HAP-1 (cell line): ENCODE measurements at regions not wholly inside any gene's neighbourhood (a gene's known extent, or its start where the extent isn't known, plus 50 kb on each side); places are given as distances from the start of the nearest gene placed in this dataset.

ENCODE experiments used
- DNase-seq, 2 experiments: peaks; one replicate each; pipeline ENCODE4 v3.0.0-alpha.2; 2016 to 2020; ENCODE audit warnings: low spot score in 2 of 2
- H3K27me3 ChIP-seq: fragments of 250-450 bp; sonication (Bioruptor Pico); 2 replicates; pipeline ENCODE4 v1.5.1; 2020; ENCODE audit warnings: low read depth, mild to moderate bottlenecking, moderate library complexity
- H3K36me3 ChIP-seq: fragments of 250-450 bp; sonication (Bioruptor Pico); replicated peaks from 2 replicates; pipeline ENCODE4 v1.5.1; 2020; ENCODE audit warnings: mild to moderate bottlenecking
- H3K4me1 ChIP-seq: fragments of 250-450 bp; sonication (Bioruptor Pico); 2 replicates; pipeline ENCODE4 v1.5.1; 2020; ENCODE audit warnings: mild to moderate bottlenecking
- H3K4me3 ChIP-seq: fragments of 250-450 bp; sonication (Bioruptor Pico); 2 replicates; pipeline ENCODE4 v1.5.1; 2020; ENCODE audit warnings: mild to moderate bottlenecking, moderate library complexity
- H3K9me3 ChIP-seq: fragments of 250-450 bp; sonication (Bioruptor Pico); 2 replicates; pipeline ENCODE4 v1.5.1; 2020; ENCODE audit warnings: mild to moderate bottlenecking, moderate library complexity
- in situ Hi-C: fragments of 300-500 bp; cut with MboI; formaldehyde crosslinking; loops from 3 replicates; pipeline ENCODE4 v1.14.3; 2020; ENCODE audit warnings: low sequenced_read_pairs, inconsistent platforms, mixed read lengths

DNA sequence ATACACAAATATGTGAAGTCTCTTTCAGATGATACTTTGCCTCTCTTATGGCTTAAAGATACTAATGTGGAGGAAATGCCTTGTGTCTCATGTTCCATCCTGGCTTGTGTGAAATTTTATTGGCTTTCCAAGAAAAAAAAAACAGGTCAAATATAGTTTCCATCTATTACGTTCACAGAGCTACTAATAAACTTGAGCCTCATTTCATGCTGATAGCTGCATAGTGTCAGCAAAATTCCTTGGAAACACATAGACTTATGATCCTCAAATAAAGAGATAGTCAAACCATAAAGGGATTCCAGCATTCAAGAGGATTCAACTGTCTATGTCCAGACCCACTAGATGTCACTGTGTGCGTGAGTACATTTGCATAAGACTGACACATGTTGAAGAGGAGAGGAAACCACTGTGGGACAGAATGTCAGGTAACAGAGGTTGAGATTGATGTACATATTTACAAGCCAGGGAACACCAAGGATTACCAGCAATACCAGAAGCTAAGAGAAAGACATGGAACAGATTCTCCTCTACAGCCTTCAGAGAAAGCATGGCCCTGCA lies 266.6 kb downstream of the COL12A1 start:
- in situ Hi-C loops: no loop called here

DNA sequence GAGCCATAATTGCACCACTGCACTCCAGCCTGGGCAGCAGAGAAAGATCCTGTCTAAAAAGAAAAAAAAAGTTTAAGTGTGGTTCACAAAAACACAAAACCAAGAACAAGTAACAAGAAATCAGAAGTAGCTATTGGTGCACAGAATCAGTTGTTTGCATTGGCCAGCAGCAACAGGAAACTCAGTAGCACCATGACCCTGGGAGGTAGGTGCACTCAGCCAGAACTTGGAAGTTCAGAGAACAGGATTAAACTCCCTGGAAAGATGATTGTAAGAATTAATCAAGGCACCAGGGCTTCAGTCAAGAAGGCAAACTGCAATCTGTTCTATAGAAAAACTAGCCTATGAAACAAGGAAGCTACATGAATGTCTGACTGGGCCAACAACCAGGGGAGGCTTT lies 267.9 kb downstream of the COL12A1 start:
- Histone ChIP-seq H3K27me3 (0 out of 2 replicates have a peak, but pooled peaks cover 3% of the 10 kb centered on the region), H3K4me1 (no peaks in the 10 kb centered on the region), H3K9me3 (no peaks in the 10 kb centered on the region), H3K4me3 (no peak overlapping the region), H3K36me3 (no peaks in the 10 kb centered on the region)
- in situ Hi-C loops: no loop called here
- no peak for DNase-seq

More for the DNA sequence above, 266.6 kb downstream of the COL12A1 start:
- H3K4me3 ChIP-seq: no peak overlapping the region
- DNase-seq: no peak
- no peaks in the 10 kb centered on the region for H3K4me1 ChIP-seq
- no peaks in the 10 kb centered on the region for H3K36me3 ChIP-seq
- no peaks in the 10 kb centered on the region for H3K9me3 ChIP-seq
- 0 out of 2 replicates have a peak, but pooled peaks cover 3% of the 10 kb centered on the region for H3K27me3 ChIP-seq

DNA sequence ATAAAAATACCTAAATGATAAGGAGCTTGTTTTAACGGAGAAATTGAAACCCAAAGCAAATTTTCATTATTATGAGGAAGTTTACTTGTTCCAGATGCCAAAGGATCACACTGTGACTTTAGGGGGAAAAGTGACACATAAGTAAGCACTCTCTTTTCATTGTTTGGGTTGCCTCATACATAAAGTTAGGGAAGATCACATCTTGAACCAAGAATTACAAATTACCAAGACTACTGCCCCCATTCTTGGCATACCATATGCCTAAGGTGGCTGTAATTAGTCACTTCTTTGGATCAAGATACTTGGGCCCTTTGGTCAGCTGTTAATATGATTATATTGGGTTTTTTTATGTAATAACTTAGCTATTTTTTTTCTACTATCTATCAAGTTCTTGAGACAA lies 269.0 kb downstream of the COL12A1 start:
- Histone ChIP-seq H3K27me3 (0 out of 2 replicates have a peak, but pooled peaks cover 3% of the 10 kb centered on the region), H3K9me3 (no peaks in the 10 kb centered on the region), H3K4me3 (no peak overlapping the region), H3K4me1 (no peaks in the 10 kb centered on the region), H3K36me3 (no peaks in the 10 kb centered on the region)
- DNase-seq: no peak
- in situ Hi-C loops: no loop called here

DNA sequence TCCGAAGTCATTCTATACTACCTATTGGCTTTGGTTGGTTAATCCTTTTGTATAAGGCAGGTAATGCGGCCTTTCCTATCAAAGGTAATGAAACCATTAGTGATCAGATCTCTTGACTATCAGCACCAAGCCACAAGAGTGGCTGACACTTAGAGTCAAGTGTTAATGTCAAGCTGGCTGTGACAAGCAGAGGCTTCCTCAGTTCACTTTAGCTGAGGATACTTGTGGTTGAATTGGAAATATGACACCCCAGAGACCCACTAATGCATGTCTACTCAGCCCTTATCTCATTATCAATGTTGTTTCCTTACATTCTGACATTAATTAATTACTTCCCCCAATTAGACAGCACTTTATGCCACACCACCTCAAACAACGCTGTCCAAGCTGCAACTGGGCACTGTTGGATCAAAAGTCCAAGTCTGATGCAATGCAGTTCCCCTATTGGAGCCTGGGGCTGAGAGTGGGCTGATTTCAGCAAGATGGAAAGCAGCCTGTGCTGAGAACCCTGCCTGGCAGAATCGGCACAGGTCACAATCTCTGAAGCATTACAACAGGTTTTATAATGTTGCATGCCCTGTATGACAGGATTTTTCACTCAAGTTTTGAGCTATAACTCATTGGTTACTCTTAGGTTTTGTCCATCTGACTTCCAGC lies 273.5 kb downstream of the COL12A1 start:
- H3K27me3 ChIP-seq: no peaks in the 10 kb centered on the region
- no peak overlapping the region for H3K4me3 ChIP-seq
- H3K9me3 ChIP-seq: no peaks in the 10 kb centered on the region
- in situ Hi-C loops: no loop called here
- no peak for DNase-seq
- no peaks in the 10 kb centered on the region for H3K4me1 ChIP-seq
- H3K36me3 ChIP-seq: no peaks in the 10 kb centered on the region

DNA sequence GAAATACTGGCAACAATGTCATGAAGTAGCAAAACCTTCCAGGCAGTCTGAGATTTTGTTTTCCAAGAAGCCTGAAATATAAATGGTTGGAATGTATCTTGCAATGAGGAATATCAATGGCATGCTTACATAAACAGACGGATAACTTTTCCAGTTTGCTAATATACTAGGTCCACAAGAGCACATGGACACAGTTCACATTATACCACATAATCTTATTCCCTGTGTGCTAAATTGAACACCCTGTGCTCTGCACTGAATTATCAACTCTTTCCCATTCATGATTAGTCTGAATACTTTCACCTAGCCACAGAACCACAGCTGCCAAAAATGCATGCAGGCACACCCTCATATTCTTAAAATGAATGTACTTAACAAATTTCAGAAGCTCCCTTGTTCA lies 274.3 kb downstream of the COL12A1 start:
- Histone ChIP-seq H3K4me1 (no peaks in the 10 kb centered on the region), H3K4me3 (no peak overlapping the region), H3K27me3 (no peaks in the 10 kb centered on the region), H3K36me3 (no peaks in the 10 kb centered on the region), H3K9me3 (no peaks in the 10 kb centered on the region)
- in situ Hi-C loops: no loop called here
- no peak for DNase-seq

DNA sequence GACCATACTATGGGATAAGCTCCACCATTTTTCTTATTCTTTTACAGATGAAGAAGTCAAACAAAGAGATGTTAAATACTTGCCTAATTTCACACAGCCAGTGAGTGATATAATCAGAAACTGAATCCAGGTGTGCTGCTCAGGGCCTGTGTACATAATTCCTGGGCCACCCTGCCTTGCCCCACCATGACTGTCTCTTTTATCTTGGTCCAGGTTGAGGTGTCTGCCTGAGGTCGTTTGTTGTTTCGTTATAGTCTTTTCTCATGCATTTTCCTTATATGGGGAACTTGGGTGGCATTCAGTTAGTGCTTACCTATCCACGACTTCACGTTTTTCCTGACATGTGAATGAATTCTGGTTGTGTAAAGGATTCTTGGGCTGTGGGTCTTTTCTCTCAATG lies 277.6 kb downstream of the COL12A1 start:
- Histone ChIP-seq H3K4me3 (no peak overlapping the region), H3K4me1 (no peaks in the 10 kb centered on the region), H3K27me3 (no peaks in the 10 kb centered on the region), H3K9me3 (no peaks in the 10 kb centered on the region), H3K36me3 (no peaks in the 10 kb centered on the region)
- in situ Hi-C loops: no loop called here
- no peak for DNase-seq

DNA sequence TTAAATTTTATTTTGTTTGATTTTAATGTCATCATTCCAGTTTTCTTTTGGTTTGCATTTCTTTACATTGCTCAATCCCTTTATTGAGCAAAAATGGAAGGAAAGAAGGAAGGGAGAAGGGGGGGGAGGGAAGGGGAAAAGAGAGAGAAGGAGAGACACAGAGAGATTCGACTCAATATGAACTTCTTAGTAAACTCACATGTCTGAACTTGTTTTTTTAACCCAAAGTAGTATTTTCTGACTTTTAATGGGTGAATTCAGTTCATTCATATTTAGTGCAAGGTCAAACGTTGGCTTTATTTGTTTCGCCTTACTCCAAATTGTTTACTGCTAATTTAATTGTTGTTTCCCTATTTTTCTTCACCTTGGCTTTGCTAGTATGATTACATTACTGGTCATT lies 278.6 kb downstream of the COL12A1 start:
- in situ Hi-C loops: no loop called here
- Histone ChIP-seq H3K27me3 (no peaks in the 10 kb centered on the region), H3K9me3 (no peaks in the 10 kb centered on the region), H3K4me1 (no peaks in the 10 kb centered on the region), H3K36me3 (no peaks in the 10 kb centered on the region), H3K4me3 (no peak overlapping the region)
- DNase-seq: no peak

DNA sequence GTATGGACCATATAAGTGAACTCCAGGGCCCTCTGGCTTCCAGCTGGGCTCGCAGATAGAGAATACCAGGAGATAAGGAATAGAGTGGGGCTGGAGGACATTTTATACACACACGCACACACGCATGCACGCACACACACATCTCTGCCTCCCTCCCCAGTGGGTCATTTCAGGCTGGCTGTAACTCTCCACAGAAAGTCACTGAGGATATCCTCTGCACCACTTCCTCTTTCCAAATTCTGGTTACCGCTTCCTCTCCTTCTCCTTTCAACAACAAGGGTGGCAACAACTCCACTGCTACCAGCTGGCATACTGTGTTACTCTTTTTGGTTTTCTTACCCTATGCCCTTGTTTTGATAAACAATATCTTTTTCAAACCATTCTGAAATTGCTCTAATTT lies 280.2 kb downstream of the COL12A1 start:
- no peak for DNase-seq
- Histone ChIP-seq H3K4me1 (no peaks in the 10 kb centered on the region), H3K4me3 (no peak overlapping the region), H3K9me3 (no peaks in the 10 kb centered on the region), H3K36me3 (no peaks in the 10 kb centered on the region), H3K27me3 (no peaks in the 10 kb centered on the region)
- in situ Hi-C loops: no loop called here

DNA sequence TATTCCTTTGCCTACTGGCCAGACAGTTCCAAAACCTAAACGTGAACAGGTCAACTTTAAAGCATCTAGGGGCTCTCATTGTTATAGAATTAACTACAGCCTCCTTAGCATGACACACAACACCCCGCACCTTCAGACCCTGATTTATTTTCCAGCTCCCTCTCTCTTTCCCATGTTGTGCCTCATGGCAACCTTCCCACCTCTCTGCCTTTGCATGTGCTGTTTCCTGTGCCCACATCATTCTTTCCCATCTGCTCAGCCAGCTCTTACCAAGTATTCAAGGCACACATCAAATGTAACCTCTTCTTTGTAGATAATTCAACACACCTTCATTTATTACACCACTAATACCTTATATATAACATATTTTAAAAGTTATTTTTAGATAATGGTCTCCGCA lies 291.0 kb downstream of the COL12A1 start:
- DNase-seq: no peak
- H3K4me1 ChIP-seq: no peaks in the 10 kb centered on the region
- H3K27me3 ChIP-seq: no peaks in the 10 kb centered on the region
- in situ Hi-C loops: no loop called here
- no peaks in the 10 kb centered on the region for H3K36me3 ChIP-seq
- H3K9me3 ChIP-seq: no peaks in the 10 kb centered on the region
- no peak overlapping the region for H3K4me3 ChIP-seq

DNA sequence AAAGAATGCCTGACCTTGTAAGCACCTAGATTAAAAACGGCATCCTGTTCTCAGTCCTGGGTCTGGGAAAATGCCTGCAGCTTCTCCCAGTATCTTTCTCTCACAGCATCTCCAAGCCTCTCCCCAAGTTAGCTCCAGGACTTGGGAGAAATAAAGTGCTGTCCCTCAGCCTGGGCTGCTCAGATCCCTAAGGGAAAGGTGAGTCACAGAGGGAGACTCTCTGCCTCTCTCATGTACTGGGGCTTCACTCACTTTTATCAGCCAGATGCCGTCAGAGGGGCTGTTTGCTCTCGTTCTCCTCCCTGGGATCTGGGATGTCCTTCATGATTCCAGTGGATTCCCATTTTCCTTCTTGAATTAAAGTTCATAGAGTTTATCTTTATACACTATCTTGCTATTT lies 293.6 kb downstream of the COL12A1 start:
- DNase-seq: no peak
- no peak overlapping the region for H3K4me3 ChIP-seq
- no peaks in the 10 kb centered on the region for H3K9me3 ChIP-seq
- H3K27me3 ChIP-seq: no peaks in the 10 kb centered on the region
- H3K36me3 ChIP-seq: no peaks in the 10 kb centered on the region
- in situ Hi-C loops: no loop called here
- no peaks in the 10 kb centered on the region for H3K4me1 ChIP-seq

DNA sequence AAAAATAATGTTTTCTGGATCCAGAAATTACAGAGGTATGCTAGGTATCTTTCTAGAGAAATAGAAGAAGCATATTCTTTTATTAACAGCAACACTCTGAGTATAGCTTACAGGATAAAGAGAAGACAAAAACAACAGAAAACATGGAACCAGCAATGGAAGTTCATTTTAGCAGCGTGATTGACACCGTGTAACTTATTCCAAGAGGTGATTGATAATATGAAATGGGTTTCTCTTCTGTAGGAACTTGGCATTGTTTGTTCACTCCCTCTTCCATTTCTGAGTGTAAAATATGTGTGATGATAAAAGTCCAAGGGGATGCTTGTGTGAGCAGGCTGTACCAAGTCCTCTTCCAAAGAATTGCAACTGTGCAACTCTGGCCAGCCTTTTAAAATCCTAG lies 303.0 kb downstream of the COL12A1 start:
- no peaks in the 10 kb centered on the region for H3K4me1 ChIP-seq
- H3K9me3 ChIP-seq: no peaks in the 10 kb centered on the region
- H3K27me3 ChIP-seq: no peaks in the 10 kb centered on the region
- no peak overlapping the region for H3K4me3 ChIP-seq
- in situ Hi-C loops: no loop called here
- DNase-seq: no peak
- no peaks in the 10 kb centered on the region for H3K36me3 ChIP-seq

DNA sequence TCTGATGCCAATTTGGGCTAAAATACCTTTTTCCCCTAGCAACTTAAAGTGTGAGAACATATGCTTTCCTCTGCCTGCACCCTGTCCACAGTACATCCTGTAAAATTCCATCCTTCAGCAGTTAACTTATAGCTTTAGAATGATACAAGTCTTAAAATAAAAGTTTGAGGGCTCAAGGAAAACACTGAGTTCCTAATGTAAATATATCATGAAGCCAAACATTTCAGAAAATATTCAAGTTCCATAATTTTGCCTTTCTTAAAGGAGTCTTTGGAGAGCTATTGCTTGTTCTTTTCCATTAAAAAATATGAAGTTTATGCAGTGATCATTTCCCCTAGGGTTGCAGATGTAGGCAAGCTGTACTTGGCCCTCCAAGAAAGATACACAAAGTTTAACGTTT lies 303.8 kb downstream of the COL12A1 start:
- H3K9me3 ChIP-seq: no peaks in the 10 kb centered on the region
- in situ Hi-C loops: no loop called here
- no peak for DNase-seq
- no peaks in the 10 kb centered on the region for H3K4me1 ChIP-seq
- H3K4me3 ChIP-seq: no peak overlapping the region
- H3K36me3 ChIP-seq: no peaks in the 10 kb centered on the region
- H3K27me3 ChIP-seq: no peaks in the 10 kb centered on the region

DNA sequence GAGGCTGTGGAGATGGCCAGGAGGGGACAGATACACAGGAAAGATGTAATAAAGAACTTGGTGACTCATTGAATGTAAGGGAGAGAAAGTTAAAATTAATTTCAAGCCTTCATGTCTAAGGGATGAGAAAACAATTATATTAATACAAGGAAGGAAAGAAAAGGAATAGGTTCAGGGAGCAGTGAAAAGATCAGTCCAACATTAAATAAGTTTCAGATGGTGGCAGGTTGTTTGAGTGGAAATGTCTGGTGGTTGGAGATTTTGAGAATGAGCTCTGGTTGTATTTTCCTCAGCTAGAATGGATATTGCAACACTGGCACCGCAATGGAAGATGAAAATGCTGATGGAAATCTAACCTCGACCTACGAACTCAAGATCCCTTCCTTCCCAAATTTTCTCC lies 304.3 kb downstream of the COL12A1 start:
- H3K4me3 ChIP-seq: no peak overlapping the region
- no peaks in the 10 kb centered on the region for H3K27me3 ChIP-seq
- no peaks in the 10 kb centered on the region for H3K9me3 ChIP-seq
- H3K4me1 ChIP-seq: no peaks in the 10 kb centered on the region
- in situ Hi-C loops: no loop called here
- no peaks in the 10 kb centered on the region for H3K36me3 ChIP-seq
- no peak for DNase-seq

DNA sequence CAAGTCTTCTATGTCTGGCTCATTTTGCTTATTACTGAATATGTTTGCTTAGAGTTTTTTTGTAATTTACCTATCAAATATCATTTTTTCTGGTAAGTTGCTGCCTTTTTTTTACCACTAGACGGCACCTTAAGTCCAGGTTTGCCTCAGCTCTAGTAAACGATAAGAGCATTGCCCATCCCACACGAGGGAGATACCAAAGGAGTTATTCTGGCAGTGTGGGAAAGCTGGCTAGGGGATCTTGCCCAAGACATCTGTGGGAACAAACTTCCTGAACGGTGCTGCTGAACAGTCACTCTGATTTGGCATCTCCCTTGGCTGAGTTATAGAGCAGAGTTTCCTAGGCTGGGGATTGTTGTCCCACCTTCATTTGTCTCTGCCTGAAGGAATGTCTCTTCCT lies 306.4 kb downstream of the COL12A1 start:
- Histone ChIP-seq H3K4me3 (no peak overlapping the region), H3K36me3 (no peaks in the 10 kb centered on the region), H3K9me3 (no peaks in the 10 kb centered on the region), H3K4me1 (no peaks in the 10 kb centered on the region), H3K27me3 (no peaks in the 10 kb centered on the region)
- in situ Hi-C loops: no loop called here
- DNase-seq: no peak

DNA sequence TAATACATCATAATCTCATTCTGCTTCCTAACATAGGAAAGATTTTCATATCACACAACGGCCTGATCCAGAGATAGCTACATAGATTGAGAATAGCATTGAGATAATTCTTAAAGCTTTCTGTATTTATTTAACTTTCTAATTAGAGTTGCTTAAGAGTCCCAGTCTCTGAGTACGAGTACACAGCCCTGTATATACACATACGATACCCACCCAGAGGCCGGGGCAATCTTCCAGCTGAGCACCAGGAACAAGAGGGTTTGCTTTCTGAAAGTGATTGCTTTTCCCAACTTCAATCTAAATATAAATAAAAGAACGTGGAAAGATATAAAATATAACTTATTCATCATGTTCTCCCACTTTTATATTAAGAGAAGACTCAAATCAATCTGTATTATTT lies 313.8 kb downstream of the COL12A1 start:
- Histone ChIP-seq H3K4me1 (no peaks in the 10 kb centered on the region), H3K27me3 (no peaks in the 10 kb centered on the region; the same call in 1 of the 2 replicates), H3K4me3 (no peak overlapping the region), H3K36me3 (no peaks in the 10 kb centered on the region), H3K9me3 (no peaks in the 10 kb centered on the region)
- DNase-seq: no peak
- in situ Hi-C loops: no loop called here
